ENCODE measurements at regions not wholly inside any gene's neighbourhood (a gene's known extent, or its start where the extent isn't known, plus 50 kb on each side); places are given as distances from the start of the nearest gene placed in this dataset.

DNA sequence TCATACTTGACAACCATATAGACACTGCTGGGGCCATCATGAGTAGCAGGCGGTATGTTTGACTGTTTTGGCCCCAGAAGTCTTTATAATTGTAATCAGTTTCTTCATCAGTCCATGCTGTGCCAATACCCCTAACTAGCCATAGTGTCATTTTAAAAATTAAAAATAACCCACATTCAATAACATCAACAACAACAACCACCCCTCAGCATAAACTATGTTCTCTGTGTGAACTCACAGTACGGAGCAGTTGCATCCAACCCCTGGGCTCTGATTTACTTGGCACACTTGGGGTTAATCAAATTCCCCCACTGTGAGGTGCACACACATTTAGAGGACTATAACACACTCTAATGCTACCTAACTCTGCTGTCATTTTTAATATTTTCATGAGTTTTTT lies 553.7 kb downstream of the USP25 start:
- no peak for DNase-seq (ENCODE audit: extremely low read depth, low read depth, low spot score)

DNA sequence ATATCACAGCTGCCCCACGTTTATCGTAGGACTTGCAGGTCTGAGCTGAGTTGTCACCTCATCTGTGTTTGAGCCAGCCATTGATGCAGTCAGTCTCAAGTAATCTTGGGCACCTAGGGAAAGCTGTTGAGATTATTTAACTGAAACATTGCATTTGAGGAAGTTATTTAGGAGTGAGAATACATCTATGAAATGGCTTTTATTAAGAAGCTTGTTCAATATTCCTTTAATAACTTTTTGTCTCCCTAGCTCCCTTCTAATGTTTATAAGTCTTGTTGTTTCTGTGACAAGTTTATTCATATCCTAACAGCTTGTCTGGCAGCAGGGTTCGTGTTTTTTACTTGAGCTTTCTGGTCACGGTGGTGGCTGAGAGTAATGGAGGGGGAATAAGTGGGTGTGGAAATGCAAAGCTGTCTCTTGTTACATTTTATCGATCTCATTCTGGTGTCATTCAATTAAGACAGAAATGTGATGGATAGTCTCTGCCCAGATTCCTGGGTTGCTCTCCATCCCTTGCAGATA lies 555.9 kb downstream of the USP25 start:
- DNase-seq (ENCODE audit: extremely low read depth, low read depth, low spot score): no peak

DNA sequence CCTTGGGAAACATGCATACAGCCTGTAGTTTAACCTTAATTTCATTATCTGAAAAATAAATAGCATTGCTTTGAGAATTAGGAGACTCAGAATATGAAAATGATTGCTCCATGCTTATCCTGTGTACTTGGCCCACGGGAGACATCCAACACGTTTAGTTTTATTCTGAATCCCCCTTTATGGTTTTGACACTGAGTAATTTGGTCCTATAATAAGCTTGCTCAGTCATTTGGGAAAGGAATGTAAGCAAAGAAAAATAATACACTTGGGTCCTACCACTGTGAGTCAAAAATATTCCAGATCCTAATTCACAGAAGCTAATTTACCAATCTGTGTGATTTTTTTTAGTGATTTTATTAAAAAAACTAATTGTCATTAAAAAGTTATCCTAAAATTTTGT lies 557.3 kb downstream of the USP25 start:
- DNase-seq (ENCODE audit: extremely low read depth, low read depth, low spot score): no peak

DNA sequence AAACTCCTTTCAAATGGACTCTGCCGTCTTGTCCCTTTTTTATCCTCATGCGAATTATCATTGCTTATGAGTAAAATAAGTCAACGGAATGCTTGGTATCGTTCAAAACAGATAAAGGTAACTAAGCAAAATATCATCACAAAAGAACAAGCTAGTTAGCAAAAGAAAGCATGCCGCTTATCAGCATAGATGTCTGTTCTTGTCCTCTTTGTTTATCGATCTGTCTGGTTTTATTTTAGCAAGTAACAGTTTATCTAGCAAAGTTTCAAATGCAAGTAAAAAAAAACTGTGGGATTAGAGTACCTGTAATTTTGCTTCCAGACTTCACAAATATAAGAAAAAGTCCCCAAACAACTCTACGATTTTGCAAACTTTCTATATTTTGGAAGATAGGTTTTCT lies 561.5 kb downstream of the USP25 start:
- no peak for DNase-seq (ENCODE audit: extremely low read depth, low read depth, low spot score)

DNA sequence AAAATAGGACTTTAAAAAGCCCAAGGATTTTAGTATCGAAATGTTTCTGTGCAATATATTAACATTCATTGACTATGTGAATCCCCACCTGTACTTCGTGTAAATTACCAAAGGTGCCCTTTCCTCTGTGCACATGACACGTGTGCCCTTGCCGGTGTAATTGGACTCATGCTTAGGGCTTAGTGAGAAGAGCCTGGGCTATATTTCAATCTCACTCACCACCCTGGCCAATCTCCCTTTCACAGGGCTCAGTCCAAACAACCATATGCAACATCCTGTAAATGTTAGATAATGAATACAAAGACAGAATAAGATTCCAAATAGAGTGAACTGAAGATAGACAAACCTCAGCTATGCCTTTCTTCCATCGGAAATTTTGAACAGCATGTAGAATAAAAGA lies 564.3 kb downstream of the USP25 start:
- DNase-seq (ENCODE audit: extremely low read depth, low read depth, low spot score): no peak

DNA sequence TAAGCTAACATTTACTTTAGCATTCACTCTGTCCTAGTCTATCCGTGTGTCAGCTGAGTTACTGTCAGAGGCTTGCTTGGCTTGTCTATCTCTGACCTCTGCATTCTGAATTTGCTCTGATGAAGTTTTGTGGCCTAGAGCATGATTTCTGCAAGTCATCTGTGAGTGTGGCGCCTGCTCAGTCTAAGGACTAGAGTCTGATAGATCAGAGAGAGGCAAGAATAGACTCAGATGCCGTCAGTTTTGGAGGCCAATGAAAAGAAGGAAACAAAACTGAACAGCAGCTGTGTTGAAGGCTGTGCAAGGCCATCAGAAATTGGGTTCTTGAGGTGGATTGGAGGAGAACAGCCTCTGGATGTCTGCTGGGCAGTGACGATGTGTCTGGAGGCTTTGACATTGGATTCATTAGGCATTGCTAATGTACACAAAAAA lies 573.1 kb downstream of the USP25 start:
- DNase-seq (ENCODE audit: extremely low read depth, low read depth, low spot score): no peak

DNA sequence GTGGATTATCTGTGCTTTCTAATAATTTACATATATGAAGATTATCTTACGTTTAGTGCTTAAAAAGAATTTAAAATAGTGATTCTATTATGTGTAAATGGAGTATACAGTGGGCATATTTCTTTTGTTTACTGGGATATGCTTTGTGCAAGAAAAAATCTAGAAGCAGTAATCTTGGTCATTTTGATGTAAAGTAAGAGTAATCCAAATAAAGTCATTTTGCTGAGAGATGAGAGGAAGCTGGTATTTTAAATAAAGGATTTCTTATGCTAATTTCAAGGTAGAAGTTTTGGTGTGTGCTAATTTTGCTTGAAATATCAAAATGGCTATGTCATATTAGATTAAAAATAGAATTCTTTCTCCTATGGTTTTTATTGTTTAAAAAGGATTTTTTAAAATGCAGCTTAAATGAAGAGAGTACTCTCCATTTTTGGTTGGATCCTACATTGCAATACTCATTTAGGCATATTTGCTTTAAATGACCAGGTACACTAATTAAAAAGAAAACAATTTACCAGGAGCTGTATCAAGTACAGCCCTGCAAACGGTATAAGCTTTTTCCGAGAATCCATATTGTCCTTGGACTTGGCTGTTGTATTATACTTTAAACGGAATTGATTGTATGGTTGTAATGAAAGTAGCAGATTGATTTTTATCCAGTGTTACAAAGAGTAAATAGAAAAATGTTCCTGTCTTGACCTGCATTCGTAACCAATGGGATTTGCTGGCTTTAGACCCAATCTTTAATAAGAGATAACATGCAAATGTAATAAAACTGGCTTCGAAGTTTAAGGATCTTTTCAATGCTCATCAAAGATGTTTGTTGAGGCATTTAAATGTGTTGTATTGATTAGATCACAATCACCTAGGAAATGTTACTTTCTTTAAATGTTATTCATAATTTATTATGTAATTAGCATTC lies 574.7 kb downstream of the USP25 start:
- DNase-seq (ENCODE audit: extremely low read depth, low read depth, low spot score): no peak

DNA sequence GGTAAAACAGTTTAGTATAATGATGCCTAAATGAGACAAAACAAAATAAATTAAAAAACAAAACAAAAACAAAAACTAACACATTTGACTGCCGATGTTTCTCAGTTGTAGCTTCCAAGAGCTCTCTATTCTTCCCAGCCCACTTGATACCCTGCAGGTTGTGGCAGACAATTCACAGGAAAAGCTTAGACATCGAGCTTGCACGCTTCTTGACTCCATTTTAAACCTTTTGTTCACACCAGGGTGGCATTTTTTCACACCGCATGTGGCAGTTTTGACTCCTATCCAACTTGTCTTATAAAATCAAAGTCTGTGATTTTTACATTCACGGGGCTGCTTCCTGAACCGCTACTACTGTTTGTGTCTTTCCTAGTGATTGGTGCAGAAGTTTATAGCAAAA lies 575.9 kb downstream of the USP25 start:
- peak; percentile 22 for DNase-seq (ENCODE audit: extremely low read depth, low read depth, low spot score)

DNA sequence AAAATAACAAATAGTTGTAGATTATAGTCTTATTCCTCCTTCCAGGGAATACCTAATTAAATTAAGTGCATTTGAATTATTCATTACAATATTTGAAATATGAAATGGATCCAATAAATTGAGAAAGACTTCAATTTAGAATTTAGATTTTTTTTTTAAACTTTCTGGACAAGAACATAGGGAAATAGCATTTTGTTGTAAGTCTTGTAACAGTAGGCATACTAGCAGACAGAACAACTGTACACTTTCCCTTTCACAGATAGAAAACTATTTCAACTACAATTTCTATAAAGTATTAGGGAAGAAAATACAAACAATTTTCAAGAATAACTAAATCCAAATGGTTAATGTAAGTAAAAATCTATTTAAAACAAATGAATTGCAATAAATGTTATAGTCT lies 577.5 kb downstream of the USP25 start:
- no peak for DNase-seq (ENCODE audit: extremely low read depth, low read depth, low spot score)

DNA sequence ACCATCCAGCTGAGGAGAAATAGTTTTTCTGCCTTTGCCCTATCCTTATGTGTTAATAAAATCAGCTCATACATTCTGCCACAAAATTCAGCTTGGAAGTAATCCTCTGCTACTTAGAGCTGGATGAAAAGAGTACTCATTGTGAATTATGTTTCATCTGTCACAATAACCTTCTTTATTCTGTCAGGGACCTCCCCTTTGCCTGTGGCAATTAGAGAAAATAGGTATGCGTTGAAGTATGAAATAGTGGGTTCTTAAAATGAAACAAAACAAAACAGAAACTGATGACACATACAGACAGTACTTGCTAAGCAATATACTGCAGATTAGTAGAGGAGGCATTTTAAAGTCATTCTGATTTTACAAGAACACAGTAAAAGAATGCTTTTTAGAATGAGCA lies 578.5 kb downstream of the USP25 start:
- DNase-seq (ENCODE audit: extremely low read depth, low read depth, low spot score): no peak

DNA sequence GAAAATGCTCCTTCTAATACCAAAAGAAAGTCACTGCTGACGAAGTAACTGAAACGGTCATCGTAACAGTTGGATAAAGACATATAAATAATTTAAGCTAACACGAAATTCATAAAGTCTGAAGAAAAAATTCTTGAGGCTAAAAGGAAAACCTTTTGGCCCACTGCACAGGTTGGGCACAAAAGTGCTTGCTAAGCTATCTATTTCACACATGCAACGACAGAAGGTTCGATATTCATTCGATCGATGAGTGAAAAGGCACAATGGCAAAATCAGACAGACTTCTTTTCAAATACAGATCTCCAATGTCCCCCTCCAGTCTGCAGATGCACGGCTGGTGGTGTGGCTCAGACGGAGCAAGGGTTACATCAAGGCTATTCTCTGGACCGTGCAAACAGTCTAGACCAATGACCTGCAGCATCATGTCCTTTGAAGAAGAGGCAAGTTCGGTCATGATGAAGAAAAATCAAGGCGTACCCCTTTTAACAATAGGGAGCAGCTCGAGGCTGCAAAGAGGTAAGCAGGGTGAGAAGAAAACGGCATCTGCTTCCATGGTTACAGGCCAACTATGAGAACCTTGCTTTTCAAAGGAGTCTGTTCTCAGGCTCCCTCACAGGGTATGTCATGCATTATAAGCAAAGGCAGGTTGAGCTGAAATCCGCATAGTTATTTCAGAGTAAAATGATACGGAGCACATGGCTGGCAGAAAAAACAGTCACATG lies 579.6 kb downstream of the USP25 start:
- DNase-seq (ENCODE audit: extremely low read depth, low read depth, low spot score): no peak

DNA sequence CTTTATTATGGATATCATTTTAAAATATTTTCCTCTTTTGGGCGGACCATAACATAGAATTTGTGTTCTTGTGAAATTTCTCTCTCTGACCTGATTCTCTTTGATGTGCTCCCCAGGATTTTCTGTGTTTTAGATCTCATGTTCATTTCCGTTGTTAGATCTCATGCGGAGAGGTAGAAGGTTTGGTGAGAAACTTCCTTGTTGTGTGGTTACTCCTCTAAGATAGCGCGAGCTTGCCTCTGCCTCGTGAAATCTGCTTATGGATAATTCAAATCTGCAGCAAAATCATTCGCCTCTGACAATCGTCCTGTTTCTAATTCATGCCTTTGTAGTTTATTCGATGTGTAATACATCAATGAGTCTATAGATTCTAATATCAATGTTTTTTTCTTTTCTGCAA lies 580.4 kb downstream of the USP25 start:
- DNase-seq (ENCODE audit: extremely low read depth, low read depth, low spot score): no peak

DNA sequence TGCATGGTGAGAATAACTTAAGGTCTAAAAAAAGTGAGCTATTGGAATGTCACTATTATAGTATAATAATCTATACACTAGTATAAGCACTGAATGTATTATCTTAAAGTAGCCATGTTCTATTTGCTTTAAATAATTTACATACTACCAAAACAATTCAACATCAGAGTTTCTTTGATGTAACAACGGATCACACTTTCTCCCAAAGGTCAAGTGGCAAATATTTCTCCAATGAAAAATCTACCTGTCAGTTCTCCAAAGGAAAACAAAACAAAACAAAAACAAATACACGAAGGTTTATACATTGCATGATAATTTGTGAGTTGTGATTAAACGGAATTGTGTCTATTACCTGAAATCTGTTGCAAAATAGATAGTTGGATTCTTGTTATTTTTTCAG lies 581.4 kb downstream of the USP25 start:
- DNase-seq (ENCODE audit: extremely low read depth, low read depth, low spot score): no peak

DNA sequence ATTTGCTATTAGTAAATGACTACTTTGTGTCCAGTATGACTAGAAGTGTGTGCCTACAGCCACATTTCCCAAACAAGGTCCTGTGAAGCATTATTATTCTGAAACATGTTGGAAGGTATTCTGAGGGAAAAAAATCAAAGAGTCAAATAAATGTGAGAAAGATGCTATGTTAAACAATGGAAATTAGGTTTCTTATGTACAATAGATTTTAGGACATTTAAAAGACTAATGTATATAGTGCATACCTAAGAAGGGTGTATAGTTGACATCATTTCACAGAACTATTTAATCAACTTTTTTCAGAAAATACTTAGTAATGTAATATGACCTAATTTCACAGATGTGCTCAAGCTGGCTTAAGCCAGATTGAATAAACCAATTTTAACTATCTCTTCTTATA lies 582.5 kb downstream of the USP25 start:
- no peak for DNase-seq (ENCODE audit: extremely low read depth, low read depth, low spot score)

DNA sequence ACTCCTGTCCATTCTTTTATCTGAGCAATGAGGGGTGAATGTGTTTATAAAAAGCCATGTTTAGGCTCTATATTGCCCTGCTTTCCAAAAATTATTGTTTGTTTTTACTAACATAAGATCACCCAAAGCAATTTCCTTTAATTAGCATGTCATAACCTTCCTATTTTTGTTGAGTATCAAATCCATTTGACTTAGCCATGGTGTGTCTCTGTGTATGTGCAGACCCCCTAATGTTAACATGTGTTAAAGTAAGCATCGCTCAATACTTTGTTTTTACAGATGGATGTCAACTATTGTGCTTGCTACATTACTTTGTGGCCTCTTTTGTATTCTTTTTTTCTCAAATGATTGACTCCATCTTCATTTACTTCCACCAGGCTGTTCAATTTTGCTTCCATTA lies 585.4 kb downstream of the USP25 start:
- no peak for DNase-seq (ENCODE audit: extremely low read depth, low read depth, low spot score)

DNA sequence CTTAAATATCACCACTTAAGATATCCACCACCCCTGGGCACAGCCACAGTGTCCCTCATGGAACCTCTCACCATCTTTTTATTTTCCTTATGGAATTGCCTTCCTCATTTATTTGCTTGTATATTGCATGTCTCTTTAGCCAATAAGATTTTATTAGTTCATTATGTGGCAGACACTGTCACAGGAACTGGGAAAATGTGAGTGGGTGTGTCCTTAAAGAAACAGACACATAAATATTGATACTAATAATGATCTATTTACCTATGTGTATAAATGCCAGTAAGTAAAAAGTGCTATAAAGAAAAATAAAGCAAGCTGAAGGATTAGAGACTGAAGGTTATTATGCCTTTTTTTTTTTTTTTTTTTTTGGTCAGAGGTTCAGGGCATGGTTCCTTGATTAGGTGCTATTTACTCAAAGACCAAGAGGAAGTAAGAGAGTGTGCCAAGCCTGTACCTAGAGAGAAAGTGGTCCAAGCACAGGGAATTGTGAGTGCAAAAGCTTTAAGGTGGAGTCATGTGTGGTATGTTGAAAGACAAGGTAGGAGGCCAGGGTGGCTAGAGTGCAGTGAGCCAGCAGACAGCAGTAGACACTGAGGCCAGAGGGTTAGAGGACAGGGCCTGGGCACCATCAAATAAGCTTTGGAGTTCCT lies 589.0 kb downstream of the USP25 start:
- no peak for DNase-seq (ENCODE audit: extremely low read depth, low read depth, low spot score)

DNA sequence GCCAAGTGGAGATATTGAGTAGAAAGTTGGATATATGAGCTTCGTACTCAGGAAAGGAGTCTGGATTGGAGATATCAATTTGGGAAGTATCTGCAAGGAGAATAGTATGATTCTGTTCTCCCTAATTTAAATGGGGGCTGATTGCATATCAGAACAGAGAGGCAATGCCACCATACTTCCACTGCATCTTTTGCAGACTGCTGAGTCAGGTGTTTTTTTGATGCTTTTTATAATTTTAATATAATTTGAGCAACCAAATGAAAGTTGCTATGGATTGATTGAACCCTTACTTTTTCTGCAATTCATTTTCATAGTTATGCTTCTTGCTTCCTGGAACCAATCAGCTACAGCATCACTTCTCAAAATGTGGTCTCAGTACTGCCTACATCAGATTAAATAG lies 590.3 kb downstream of the USP25 start:
- no peak for DNase-seq (ENCODE audit: extremely low read depth, low read depth, low spot score)

DNA sequence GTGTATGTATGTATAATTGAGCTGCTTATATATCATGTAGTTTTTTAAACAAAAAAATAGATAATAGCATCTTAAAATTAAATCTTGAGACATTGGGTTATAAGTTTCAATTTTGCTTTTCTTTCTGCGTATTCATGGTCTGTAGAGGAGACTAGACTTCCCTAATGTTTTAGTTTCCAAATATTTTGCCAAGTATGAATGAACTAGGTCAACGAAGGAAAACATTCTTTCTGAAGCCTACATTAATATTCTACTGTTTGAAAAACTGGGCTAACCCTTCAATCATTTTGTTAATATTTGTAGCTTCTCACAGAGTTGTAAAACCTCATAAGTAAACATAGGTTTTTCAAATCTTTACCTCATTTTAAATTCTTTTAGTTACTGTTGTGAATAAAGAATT lies 592.7 kb downstream of the USP25 start:
- DNase-seq (ENCODE audit: extremely low read depth, low read depth, low spot score): no peak

DNA sequence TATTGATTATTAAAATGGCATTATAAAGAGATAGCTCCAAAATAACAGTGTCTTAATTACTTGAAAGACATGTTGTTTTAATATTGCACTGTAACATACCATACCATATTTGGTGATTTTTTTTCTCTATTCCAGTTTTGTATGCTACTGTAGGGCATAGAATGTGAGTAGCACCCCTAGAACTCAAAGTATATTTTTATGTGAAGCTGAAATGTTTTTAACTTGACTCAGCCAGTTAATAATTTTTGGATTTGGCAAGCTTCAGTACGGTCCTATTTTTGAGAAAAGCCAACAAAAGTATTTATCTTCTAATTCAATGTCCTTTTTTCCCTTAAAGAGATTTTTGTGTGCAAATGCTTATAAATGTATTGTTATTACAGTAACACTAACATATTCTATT lies 593.8 kb downstream of the USP25 start:
- DNase-seq (ENCODE audit: extremely low read depth, low read depth, low spot score): no peak

DNA sequence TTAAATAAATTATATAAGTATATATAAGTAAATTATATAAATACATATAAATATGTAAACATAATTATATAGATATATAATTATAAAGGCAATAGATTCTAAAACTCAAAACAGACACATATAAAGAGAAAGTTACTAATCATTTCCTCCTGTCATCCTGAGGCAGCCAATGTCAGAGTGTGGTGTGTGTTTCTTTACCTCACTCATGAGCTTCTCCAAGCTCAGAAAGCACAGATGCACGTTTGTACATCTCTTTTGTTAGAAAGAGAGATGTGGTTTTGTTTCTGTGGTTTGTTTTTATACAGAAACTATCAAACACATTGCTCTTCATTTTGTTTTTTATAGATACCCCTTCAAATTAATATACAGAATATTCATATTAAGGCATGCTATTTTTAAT lies 594.8 kb downstream of the USP25 start:
- DNase-seq (ENCODE audit: extremely low read depth, low read depth, low spot score): no peak

DNA sequence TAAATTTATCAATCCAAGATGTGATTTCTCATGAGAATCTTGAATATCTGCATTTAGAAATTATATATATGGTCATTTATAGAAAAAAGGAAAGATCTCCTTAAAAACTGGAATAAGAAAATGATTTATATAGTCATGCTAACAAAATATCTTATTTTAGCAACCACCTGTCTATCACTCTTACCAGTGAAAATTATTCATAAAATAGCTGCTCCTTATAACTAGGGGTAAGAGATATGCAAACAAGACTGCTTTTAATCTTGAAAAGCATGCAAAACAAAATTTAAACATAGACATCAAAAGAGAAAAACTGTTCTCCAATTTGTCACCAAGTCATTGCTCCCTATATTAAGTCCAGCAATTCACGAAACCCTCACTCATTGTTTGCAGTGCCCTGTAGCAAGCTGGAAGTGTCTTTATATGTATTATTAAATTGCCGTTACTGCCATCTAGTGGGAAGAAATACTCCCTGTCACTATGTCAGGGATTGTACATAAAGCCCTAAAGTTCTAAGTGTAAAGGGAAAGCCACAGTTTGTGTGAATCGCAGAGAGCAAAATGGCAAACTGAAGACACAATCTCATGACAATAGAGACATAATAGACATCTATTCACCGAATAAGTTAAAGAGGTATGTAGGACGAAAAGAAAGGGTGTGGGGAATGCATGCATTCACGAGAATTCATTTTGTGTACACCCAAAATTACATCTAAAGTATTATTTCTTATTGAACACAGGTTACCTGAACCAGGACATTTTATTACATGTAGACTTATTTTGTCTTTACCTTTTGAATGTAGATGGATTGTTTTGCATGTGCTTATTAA lies 600.5 kb downstream of the USP25 start:
- DNase-seq (ENCODE audit: extremely low read depth, low read depth, low spot score): peak; percentile 70
